Lung (tissue), 11 donors: ENCODE measurements at regions not wholly inside any gene's neighbourhood (a gene's known extent, or its start where the extent isn't known, plus 50 kb on each side); places are given as distances from the start of the nearest gene placed in this dataset.

ENCODE experiments used
- ATAC-seq: fragments of 200-7000 bp; cut with Tn5 transposase; one replicate; pipeline ENCODE4 v1.9.1; 2020; ENCODE audit warnings: moderate number of reproducible peaks; ENCODE audit not compliant: insufficient read depth, low FRiP score
- DNase-seq, 3 donors: peaks; one replicate each; pipeline ENCODE4 v3.0.0-alpha.2; 2013 to 2017
- H3K27ac ChIP-seq, 2 donors: one replicate each; pipeline ENCODE4 v1.5.1; 2013; ENCODE audit warnings: mild to moderate bottlenecking in 2 of 2, moderate library complexity in 2 of 2, control low read depth in 1 of 2, inconsistent platforms in 1 of 2, low read depth in 1 of 2, low read length in 1 of 2
- H3K27me3 ChIP-seq, 3 donors: one replicate each; pipeline ENCODE4 v1.5.1; 2013; ENCODE audit warnings: low read length in 2 of 3; ENCODE audit not compliant: control insufficient read depth in 3 of 3, insufficient read depth in 3 of 3
- H3K36me3 ChIP-seq, 4 donors: one replicate each; pipeline ENCODE4 v1.5.1; 2013; ENCODE audit warnings: low read length in 4 of 4, mild to moderate bottlenecking in 1 of 4, moderate library complexity in 1 of 4; ENCODE audit not compliant: control insufficient read depth in 4 of 4, insufficient read depth in 4 of 4
- H3K4me1 ChIP-seq, 5 donors: one replicate each; pipeline ENCODE4 v1.5.1; 2013; ENCODE audit warnings: low read length in 5 of 5, mild to moderate bottlenecking in 2 of 5, moderate library complexity in 1 of 5; ENCODE audit not compliant: control insufficient read depth in 5 of 5, insufficient read depth in 5 of 5
- H3K4me3 ChIP-seq: one replicate; pipeline ENCODE4 v1.5.1; 2013; ENCODE audit warnings: mild to moderate bottlenecking, control low read depth, moderate library complexity
- H3K9ac ChIP-seq, 2 donors: one replicate each; pipeline ENCODE4 v1.5.1; 2013; ENCODE audit warnings: low read length in 2 of 2, control low read depth in 1 of 2; ENCODE audit not compliant: insufficient read depth in 1 of 2
- H3K9me3 ChIP-seq, 4 donors: one replicate each; pipeline ENCODE4 v1.5.1; 2013; ENCODE audit warnings: low read length in 3 of 4, mild to moderate bottlenecking in 1 of 4, moderate library complexity in 1 of 4; ENCODE audit not compliant: control insufficient read depth in 4 of 4, insufficient read depth in 3 of 4
- CTCF ChIP-seq: IDR thresholded peaks from 2 replicates; pipeline ENCODE4 v1.5.1; 2012; ENCODE audit warnings: mild to moderate bottlenecking; ENCODE audit errors: control extremely low read depth, extremely low read depth
- WGBS, 2 donors: extraction: QIAGEN DNeasy Blood & Tissue Kit; methylation state at CpG; one replicate each; pipeline ENCODE4 v1.1.7; 2013; 5-methylcytosine and 5-hydroxymethylcytosine counted together
- donor health status: control.
- donor health status: control.
- donor health status: Bipolar disorder and iron deficiency.
- donor health status: healthy.
- donor health status: DM: yes; HTN: yes; CAD: no.

- Histone ChIP-seq H3K27ac (no peak overlapping the region), H3K36me3 (no peaks in the 10 kb centered on the region), H3K4me3 (no peak overlapping the region), H3K9ac (no peak overlapping the region), H3K9me3 (peaks cover 0 to 3% (median 0%) of the 10 kb centered on the region in 4 donors), H3K27me3 (no peaks in the 10 kb centered on the region), H3K4me1 (no peaks in the 10 kb centered on the region)
- TF ChIP-seq CTCF: no peak
- ATAC-seq (no peak), DNase-seq (no peak)
- 66 to 81% methylated on average over 6 of the region's 6 CpGs for WGBS, 2 donors
These were observed 101.6 kb upstream of the PTPN3 start for GRCh38 chr9:109599711-109600110.

- TF ChIP-seq CTCF: no peak
- Histone ChIP-seq H3K9me3 (peaks cover 0 to 3% (median 0%) of the 10 kb centered on the region in 4 donors), H3K27ac (no peak overlapping the region), H3K36me3 (no peaks in the 10 kb centered on the region), H3K4me1 (no peaks in the 10 kb centered on the region), H3K27me3 (no peaks in the 10 kb centered on the region), H3K4me3 (no peak overlapping the region), H3K9ac (no peak overlapping the region)
- no peak for ATAC-seq
- peak; percentile 18 to 39 (median 23) for DNase-seq
- WGBS, 2 donors: 38 to 51% methylated on average over 2 of the region's 2 CpGs
These were observed 102.0 kb upstream of the PTPN3 start for GRCh38 chr9:109600142-109600541.

- no peak for TF ChIP-seq CTCF
- Histone ChIP-seq H3K27me3 (no peaks in the 10 kb centered on the region), H3K27ac (no peak overlapping the region), H3K9ac (no peak overlapping the region), H3K4me3 (no peak overlapping the region), H3K4me1 (no peaks in the 10 kb centered on the region), H3K9me3 (peaks cover 0 to 6% (median 0%) of the 10 kb centered on the region in 4 donors), H3K36me3 (no peaks in the 10 kb centered on the region)
- ATAC-seq (no peak), DNase-seq (no peak)
- WGBS, 2 donors: 89 to 90% methylated on average over 1 of the region's 1 CpG
These were observed 103.1 kb upstream of the PTPN3 start for GRCh38 chr9:109601181-109601580.

GRCh38 chr9:109602987-109603386 is 104.9 kb upstream of the PTPN3 start:
- Histone ChIP-seq H3K27ac (no peak overlapping the region), H3K36me3 (no peaks in the 10 kb centered on the region), H3K4me1 (no peaks in the 10 kb centered on the region), H3K9ac (no peak overlapping the region), H3K4me3 (no peak overlapping the region), H3K27me3 (no peaks in the 10 kb centered on the region), H3K9me3 (peaks cover 0 to 6% (median 0%) of the 10 kb centered on the region in 4 donors)
- no peak for TF ChIP-seq CTCF
- WGBS, 2 donors: 69 to 86% methylated on average over 4 of the region's 4 CpGs
- no peak for ATAC-seq
- no peak for DNase-seq
